ENCODE measurements at regions not wholly inside any gene's neighbourhood (a gene's known extent, or its start where the extent isn't known, plus 50 kb on each side); places are given as distances from the start of the nearest gene placed in this dataset.

DNA sequence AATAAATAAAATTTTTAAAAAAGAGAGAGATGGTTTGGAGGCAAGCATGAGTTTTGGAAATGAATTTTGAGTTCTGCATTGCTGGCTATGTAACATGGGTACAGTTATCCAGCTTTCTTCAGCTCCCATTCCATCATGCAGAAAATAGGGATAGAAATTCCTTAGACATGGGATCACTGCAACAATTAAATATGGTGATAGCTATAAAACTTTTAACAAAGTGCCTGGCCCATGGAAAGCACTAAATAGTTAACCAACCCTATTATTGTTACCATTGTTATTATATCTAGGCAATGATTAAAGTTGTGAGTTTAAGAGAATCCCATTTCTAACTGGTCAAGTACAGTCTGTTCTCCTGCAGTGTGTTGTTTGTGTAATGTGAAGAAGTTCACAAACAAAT lies 115.4 kb upstream of the GAS1 start:
- no peak for DNase-seq
- Histone ChIP-seq H3K27ac (no peak overlapping the region), H3K4me3 (no peak overlapping the region), H3K27me3 (no peaks in the 10 kb centered on the region), H3K9me3 (no peaks in the 10 kb centered on the region), H3K36me3 (ENCODE audit: low read depth, missing control alignments) (no peaks in the 10 kb centered on the region), H3K4me1 (peaks cover 3% of the 10 kb centered on the region)
- intact Hi-C loops (cut with DNase I; ENCODE audit: low total_unique reads), result no loop called here
- no peak for TF ChIP-seq POLR2A (IDR thresholded peaks at IDR 0.05)
- no peak for TF ChIP-seq CTCF (IDR thresholded peaks at IDR 0.05)

DNA sequence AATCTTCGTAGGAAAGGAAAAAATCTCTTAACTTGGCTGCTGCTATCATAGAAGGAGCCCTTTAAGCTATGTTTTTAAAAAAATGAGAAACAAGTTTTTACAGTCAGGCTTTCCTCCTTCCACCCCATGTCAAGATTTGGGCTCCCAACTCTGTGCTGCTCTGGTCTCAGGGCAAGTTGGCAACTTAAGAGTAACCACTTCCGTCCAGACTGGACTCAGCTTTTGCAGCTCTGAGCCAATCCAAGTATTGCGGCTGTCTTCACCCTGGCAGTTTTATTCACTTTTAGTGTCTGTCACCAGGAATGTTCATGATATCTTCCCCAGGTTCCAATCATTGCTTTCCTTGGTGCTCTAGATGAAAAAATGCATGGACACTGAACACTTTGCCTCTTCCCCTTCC lies 115.9 kb upstream of the GAS1 start:
- TF ChIP-seq POLR2A (IDR thresholded peaks at IDR 0.05), result no peak
- TF ChIP-seq CTCF (IDR thresholded peaks at IDR 0.05), result no peak
- no peaks in the 10 kb centered on the region for H3K36me3 ChIP-seq (ENCODE audit: low read depth, missing control alignments)
- H3K4me3 ChIP-seq, result no peak overlapping the region
- no peaks in the 10 kb centered on the region for H3K9me3 ChIP-seq
- no peaks in the 10 kb centered on the region for H3K27me3 ChIP-seq
- no peak for DNase-seq
- H3K27ac ChIP-seq, result no peak overlapping the region
- intact Hi-C loops (cut with DNase I; ENCODE audit: low total_unique reads), result no loop called here
- peaks cover 3% of the 10 kb centered on the region for H3K4me1 ChIP-seq
- WGBS, 2 donors, result 62 to 72% methylated on average over 3 of the region's 3 CpGs

GRCh38 chr9:87063871-87064270 lies 116.6 kb upstream of the GAS1 start:
- intact Hi-C loops (cut with DNase I; ENCODE audit: low total_unique reads), result no loop called here
- WGBS, 2 donors, result 32 to 47% methylated on average over 1 of the region's 1 CpG

DNA sequence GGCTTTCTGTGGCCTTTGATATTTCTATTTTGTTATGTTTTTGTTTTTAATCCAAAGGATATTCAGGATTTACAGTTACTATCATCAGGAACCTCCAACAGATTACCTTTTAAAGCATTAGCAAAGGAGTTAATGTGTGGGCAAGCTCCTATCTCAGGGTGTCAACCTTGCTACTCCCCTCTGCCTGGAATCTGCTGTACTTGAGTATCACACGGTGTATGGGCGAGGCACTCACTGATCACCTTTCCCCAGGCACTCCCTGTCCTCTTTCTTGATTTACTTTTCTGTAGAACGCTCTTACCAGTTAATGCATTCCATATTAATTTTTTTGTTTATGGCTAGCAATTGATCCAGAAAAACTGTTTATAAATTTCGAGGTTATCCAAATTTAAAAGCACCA lies 117.0 kb upstream of the GAS1 start:
- intact Hi-C loops (cut with DNase I; ENCODE audit: low total_unique reads), result no loop called here

More at GRCh38 chr9:87063871-87064270, 116.6 kb upstream of the GAS1 start:
- Histone ChIP-seq H3K27me3 (no peaks in the 10 kb centered on the region), H3K4me3 (no peak overlapping the region), H3K27ac (no peak overlapping the region), H3K36me3 (ENCODE audit: low read depth, missing control alignments) (no peaks in the 10 kb centered on the region), H3K4me1 (peaks cover 3% of the 10 kb centered on the region), H3K9me3 (no peaks in the 10 kb centered on the region)
- DNase-seq, result no peak
- TF ChIP-seq POLR2A (IDR thresholded peaks at IDR 0.05), result no peak
- TF ChIP-seq CTCF (IDR thresholded peaks at IDR 0.05), result no peak

More for the DNA sequence above, 117.0 kb upstream of the GAS1 start:
- 75% methylated on average over 4 of the region's 4 CpGs for WGBS, 2 donors
- peaks cover 3% of the 10 kb centered on the region for H3K4me1 ChIP-seq
- no peaks in the 10 kb centered on the region for H3K36me3 ChIP-seq (ENCODE audit: low read depth, missing control alignments)
- TF ChIP-seq POLR2A (IDR thresholded peaks at IDR 0.05) (no peak), CTCF (IDR thresholded peaks at IDR 0.05) (no peak)
- DNase-seq, result no peak
- no peaks in the 10 kb centered on the region for H3K27me3 ChIP-seq
- H3K9me3 ChIP-seq, result no peaks in the 10 kb centered on the region
- H3K4me3 ChIP-seq, result no peak overlapping the region
- H3K27ac ChIP-seq, result no peak overlapping the region

All from testis (tissue), 2 donors.